Epithelial cell of proximal tubule (primary cell): ENCODE measurements at regions not wholly inside any gene's neighbourhood (a gene's known extent, or its start where the extent isn't known, plus 50 kb on each side); places are given as distances from the start of the nearest gene placed in this dataset.

Experiments
- DNase-seq: peaks from one replicate; pipeline ENCODE4 v3.0.0-alpha.2; 2011; ENCODE audit warnings: low read depth
- H3K4me3 ChIP-seq: 2 replicates; pipeline ENCODE4 v1.5.1; 2011; ENCODE audit warnings: low read depth, mild to moderate bottlenecking, low read length
- TF ChIP-seq, protein P1 (sequence below): conservative IDR thresholded peaks from 2 replicates; pipeline ENCODE4 v1.5.1; 2012; ENCODE audit warnings: low read depth, mild to moderate bottlenecking, low read length

DNA sequence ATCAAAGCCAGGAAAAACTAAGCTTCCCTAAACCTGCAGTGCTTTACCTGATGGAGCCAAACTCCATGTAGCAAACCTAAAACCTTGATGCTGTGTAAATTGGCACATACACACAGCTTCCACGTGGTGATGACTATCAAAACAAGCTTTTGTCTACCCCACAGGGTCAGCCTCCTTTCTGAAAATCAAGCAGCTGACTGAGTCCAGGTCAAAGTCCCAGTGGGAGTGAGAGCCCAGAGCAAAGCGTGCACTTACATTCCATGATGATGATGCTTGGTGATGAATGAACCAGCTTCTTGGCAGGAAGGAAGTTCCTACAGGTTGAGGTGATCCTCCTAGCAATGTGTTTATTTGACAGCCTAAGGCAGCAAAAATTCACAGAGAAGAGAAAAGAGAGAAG, 630.0 kb upstream of the TBX3 start:
- TF ChIP-seq, protein P1, sequence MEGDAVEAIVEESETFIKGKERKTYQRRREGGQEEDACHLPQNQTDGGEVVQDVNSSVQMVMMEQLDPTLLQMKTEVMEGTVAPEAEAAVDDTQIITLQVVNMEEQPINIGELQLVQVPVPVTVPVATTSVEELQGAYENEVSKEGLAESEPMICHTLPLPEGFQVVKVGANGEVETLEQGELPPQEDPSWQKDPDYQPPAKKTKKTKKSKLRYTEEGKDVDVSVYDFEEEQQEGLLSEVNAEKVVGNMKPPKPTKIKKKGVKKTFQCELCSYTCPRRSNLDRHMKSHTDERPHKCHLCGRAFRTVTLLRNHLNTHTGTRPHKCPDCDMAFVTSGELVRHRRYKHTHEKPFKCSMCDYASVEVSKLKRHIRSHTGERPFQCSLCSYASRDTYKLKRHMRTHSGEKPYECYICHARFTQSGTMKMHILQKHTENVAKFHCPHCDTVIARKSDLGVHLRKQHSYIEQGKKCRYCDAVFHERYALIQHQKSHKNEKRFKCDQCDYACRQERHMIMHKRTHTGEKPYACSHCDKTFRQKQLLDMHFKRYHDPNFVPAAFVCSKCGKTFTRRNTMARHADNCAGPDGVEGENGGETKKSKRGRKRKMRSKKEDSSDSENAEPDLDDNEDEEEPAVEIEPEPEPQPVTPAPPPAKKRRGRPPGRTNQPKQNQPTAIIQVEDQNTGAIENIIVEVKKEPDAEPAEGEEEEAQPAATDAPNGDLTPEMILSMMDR: no peak
- no peak overlapping the region for H3K4me3 ChIP-seq
- peak; percentile 92 for DNase-seq

DNA sequence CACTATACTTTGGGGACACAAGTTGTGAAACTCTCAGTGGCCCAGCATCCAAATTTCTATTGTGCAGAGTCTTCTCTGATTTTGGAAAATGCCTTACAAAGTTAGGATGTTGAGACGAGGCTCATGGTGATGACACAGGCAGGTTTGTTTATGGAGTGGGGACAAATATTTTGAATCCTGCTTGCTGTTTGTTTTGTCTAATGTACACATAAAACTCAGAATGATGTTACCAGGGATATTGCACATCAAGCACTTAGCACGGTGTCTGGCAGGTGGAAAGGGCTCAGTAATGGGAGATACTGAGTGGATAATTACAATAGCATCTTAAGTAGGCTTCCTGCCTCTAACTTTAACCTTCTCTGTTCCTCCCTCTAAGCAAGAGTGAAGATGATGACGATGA, 628.9 kb upstream of the TBX3 start:
- TF ChIP-seq, protein P1: no peak
- DNase-seq: no peak
- no peak overlapping the region for H3K4me3 ChIP-seq

DNA sequence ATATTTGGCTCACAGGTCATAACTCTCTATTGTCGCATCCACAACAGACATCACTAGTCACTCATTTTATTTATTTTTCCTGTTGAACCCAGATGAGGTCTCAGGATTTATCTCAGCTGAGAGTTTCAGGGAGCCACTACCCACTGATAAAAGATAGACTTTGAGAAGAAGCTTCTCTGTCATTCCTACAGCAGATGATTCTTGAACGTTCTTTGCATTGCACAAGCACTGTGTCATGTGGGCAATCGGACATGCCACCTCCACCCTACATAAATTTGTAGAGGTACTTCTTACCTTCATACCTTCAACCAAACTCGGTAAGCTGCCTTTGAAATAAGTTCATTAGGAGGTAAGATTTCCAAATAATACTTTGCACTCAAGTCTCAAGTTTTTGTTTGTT, 627.9 kb upstream of the TBX3 start:
- TF ChIP-seq, protein P1: no peak
- no peak for DNase-seq
- H3K4me3 ChIP-seq: no peak overlapping the region

DNA sequence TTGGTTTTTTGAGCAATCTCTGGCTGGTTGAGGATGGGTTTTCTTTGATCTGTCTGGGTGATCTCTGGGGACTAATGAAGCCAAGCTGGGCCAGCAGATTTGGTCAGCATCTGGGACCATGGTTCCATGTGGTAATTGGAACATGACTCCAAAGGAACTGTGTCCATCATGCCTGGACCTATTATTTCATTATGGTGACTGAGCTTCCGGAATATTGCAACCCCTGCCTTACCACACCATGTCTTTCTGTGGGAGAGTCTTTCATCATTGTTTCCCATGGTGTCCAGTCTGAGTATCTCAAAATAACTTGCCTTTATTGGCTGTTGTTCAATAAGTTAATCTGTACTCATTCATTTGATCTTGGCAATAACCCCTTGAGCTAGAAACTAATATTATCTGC, 624.9 kb upstream of the TBX3 start:
- no peak for DNase-seq

DNA sequence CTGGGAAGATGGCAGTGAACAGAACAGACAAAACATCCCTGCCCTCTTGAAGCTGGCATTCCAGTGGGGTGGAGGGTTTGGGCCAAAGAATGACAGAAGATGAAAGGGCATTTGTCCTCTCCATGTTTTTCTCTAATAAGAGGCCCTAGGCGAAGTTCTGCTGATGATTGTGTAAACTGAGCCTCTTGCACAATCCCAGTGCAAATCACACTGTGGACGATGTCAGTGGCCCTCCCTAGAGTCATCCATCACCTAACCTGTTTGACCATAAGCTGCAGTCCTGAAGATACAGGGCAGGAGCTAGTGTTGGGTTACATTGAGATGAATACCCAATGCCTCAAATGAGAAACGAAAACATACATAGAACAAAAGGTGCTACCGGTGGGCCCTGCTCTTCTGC, 622.4 kb upstream of the TBX3 start:
- no peak for DNase-seq
- TF ChIP-seq, protein P1: no peak
- H3K4me3 ChIP-seq: no peak overlapping the region

More for the DNA sequence above, 624.9 kb upstream of the TBX3 start:
- TF ChIP-seq, protein P1: no peak
- H3K4me3 ChIP-seq: no peak overlapping the region

DNA sequence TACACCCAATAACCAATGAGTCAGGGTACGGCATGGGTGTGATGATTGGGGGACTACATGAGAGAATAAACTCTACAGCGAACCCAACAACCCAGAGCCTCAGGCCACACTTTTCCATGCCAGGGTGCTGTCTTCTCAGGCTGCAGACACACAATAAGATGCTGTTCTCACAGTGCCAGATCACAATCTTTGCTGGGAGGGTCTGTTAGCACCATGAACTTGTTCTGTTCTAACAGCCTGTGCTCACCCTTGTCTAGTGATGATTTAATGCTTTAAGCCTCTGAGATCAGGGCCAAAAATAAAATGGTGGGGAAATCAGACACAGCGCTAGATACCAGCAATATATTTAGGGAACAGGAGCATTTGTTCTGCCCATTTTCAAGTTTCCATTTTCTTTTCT, 621.9 kb upstream of the TBX3 start:
- no peak for DNase-seq
- H3K4me3 ChIP-seq: no peak overlapping the region
- TF ChIP-seq, protein P1: no peak

DNA sequence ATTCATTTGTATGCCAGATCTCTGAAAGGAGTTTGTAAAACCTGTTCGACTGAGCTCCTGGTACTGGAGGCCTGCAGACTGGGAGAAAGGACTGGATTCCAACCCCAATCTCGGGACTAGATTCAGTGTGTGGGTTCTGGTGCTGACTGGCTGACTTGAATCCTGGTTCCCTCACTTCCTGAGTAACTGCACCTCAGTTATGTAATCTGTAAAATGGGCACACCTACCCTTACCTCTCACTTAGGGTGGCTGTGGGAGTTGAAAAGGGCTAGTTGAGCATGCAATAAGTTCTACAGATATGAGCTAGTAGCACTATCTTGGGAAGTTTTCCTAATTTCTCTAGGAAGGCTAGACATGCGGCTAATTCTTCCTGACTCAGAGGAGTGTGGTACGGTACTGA, 621.3 kb upstream of the TBX3 start:
- TF ChIP-seq, protein P1: no peak
- H3K4me3 ChIP-seq: no peak overlapping the region
- DNase-seq: no peak
